MM.1S (cell line): ENCODE measurements at regions not wholly inside any gene's neighbourhood (a gene's known extent, or its start where the extent isn't known, plus 50 kb on each side); places are given as distances from the start of the nearest gene placed in this dataset.

Source experiments
- CTCF ChIP-seq: fragments of 300-600 bp; sonication (generic); IDR thresholded peaks from 2 replicates; pipeline ENCODE4 v1.5.1; 2016; ENCODE audit warnings: antibody characterized with exemption, low read length, mixed read lengths
- EZH2 ChIP-seq: fragments of 300-600 bp; sonication (generic); optimal IDR thresholded peaks from 2 replicates; pipeline ENCODE3; 2017; ENCODE audit warnings: low read depth, mild to moderate bottlenecking, antibody characterized with exemption, low read length, mixed read lengths
- EZH2phosphoT487 ChIP-seq: fragments of 300-600 bp; sonication (generic); IDR thresholded peaks from 2 replicates; pipeline ENCODE4 v1.6.1; 2018; ENCODE audit warnings: antibody characterized with exemption, low read length

GRCh38 chr18:42436222-42436765 lies 481.3 kb downstream of the PIK3C3 start:
- TF ChIP-seq CTCF (no peak), EZH2 (no peak), EZH2phosphoT487 (no peak)
